GM23248 (cell line): ENCODE measurements at regions not wholly inside any gene's neighbourhood (a gene's known extent, or its start where the extent isn't known, plus 50 kb on each side); places are given as distances from the start of the nearest gene placed in this dataset.

ENCODE experiments used
- EZH2 ChIP-seq: fragments of 200-600 bp; sonication (generic); IDR thresholded peaks from 2 replicates; pipeline ENCODE4 v1.6.1; 2018; ENCODE audit warnings: antibody characterized with exemption, mild to moderate bottlenecking; ENCODE audit not compliant: insufficient read depth, poor library complexity, severe bottlenecking
- EZH2phosphoT487 ChIP-seq: fragments of 200-600 bp; sonication (generic); IDR thresholded peaks from 2 replicates; pipeline ENCODE4 v1.6.1; 2018; ENCODE audit warnings: antibody characterized with exemption, moderate library complexity, mild to moderate bottlenecking, low read depth; ENCODE audit not compliant: insufficient read depth

DNA sequence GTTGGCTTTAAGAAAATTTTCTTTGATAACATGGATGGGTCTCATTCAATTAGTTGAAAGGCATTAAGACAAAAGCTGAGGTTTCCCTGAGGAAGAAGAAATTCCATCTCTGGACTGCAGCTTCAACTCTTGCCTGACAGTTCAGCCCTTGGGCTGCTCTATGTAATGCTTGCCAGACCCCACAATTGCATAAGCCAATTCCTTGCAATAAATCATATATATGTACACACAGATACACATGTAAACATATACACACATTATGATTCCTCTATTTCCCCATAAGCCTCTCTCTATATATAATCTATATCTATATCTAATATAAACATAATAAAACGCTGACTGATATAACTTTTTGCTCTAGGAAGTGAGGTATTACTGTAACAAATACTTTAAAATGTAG, 301.5 kb upstream of the PRMT6 start:
- TF ChIP-seq EZH2, result no peak
- TF ChIP-seq EZH2phosphoT487, result no peak
